Mesenchymal stem cell (in vitro differentiated cells and primary cell): ENCODE measurements at regions not wholly inside any gene's neighbourhood (a gene's known extent, or its start where the extent isn't known, plus 50 kb on each side); places are given as distances from the start of the nearest gene placed in this dataset.

ENCODE experiments used
- DNase-seq: peaks from one replicate; pipeline ENCODE4 v3.0.0-alpha.2; 2013
- H2AFZ ChIP-seq: one replicate; pipeline ENCODE4 v1.6.1; 2013; ENCODE audit warnings: low read depth, mild to moderate bottlenecking, control low read depth, inconsistent platforms, low read length, moderate library complexity
- H2AK5ac ChIP-seq: 2 replicates; pipeline ENCODE4 v1.6.1; 2013; ENCODE audit warnings: low read length, moderate library complexity, mild to moderate bottlenecking, inconsistent platforms; ENCODE audit not compliant: severe bottlenecking
- H2BK120ac ChIP-seq: one replicate; pipeline ENCODE4 v1.6.1; 2013; ENCODE audit warnings: low read depth, mild to moderate bottlenecking, inconsistent platforms, low read length, moderate library complexity
- H2BK12ac ChIP-seq, 2 experiments: one replicate each; pipeline ENCODE4 v1.6.1; 2013; ENCODE audit warnings: inconsistent platforms in 2 of 2, low read length in 2 of 2, mild to moderate bottlenecking in 2 of 2, moderate library complexity in 2 of 2, control low read depth in 1 of 2
- H2BK15ac ChIP-seq: one replicate; pipeline ENCODE4 v1.6.1; 2013; ENCODE audit warnings: mild to moderate bottlenecking, low read depth, inconsistent platforms; ENCODE audit not compliant: poor library complexity, severe bottlenecking
- H2BK5ac ChIP-seq: 2 replicates; pipeline ENCODE4 v1.6.1; 2013; ENCODE audit warnings: low read depth, mild to moderate bottlenecking, low read length, control low read depth, inconsistent platforms; ENCODE audit not compliant: poor library complexity, severe bottlenecking
- H3K14ac ChIP-seq, 2 experiments: one replicate each; pipeline ENCODE4 v1.6.1; 2013; ENCODE audit warnings: inconsistent platforms in 2 of 2, low read length in 2 of 2, control low read depth in 1 of 2, mild to moderate bottlenecking in 1 of 2, moderate library complexity in 1 of 2
- H3K18ac ChIP-seq, 2 experiments: one replicate each; pipeline ENCODE4 v1.6.1; 2013; ENCODE audit warnings: inconsistent platforms in 2 of 2, low read length in 2 of 2, control low read depth in 1 of 2, low read depth in 1 of 2, mild to moderate bottlenecking in 1 of 2
- H3K23ac ChIP-seq, 2 experiments: one replicate each; pipeline ENCODE4 v1.6.1; 2013; ENCODE audit warnings: inconsistent platforms in 2 of 2, low read length in 2 of 2, mild to moderate bottlenecking in 2 of 2, moderate library complexity in 2 of 2, control low read depth in 1 of 2
- H3K27ac ChIP-seq: 2 replicates; pipeline ENCODE4 v1.5.1; 2013; ENCODE audit warnings: mild to moderate bottlenecking, moderate library complexity, low read length, control low read depth, inconsistent platforms; ENCODE audit not compliant: poor library complexity, severe bottlenecking
- H3K27me3 ChIP-seq, 2 experiments: 2 replicates each; pipeline versions ENCODE4 v1.6.1 to v1.7.0; 2013; ENCODE audit warnings: low read length in 2 of 2, mild to moderate bottlenecking in 2 of 2, moderate library complexity in 2 of 2, control low read depth in 1 of 2, inconsistent platforms in 1 of 2; ENCODE audit not compliant: control insufficient read depth in 1 of 2, insufficient read depth in 1 of 2
- H3K36me3 ChIP-seq, 2 experiments: 2 replicates each; pipeline versions ENCODE4 v1.6.1 to v1.7.0; 2013; ENCODE audit warnings: low read length in 2 of 2, control low read depth in 1 of 2, inconsistent platforms in 1 of 2, low read depth in 1 of 2, mild to moderate bottlenecking in 1 of 2; ENCODE audit not compliant: insufficient read depth in 2 of 2, control insufficient read depth in 1 of 2
- H3K4ac ChIP-seq, 2 experiments: one replicate each; pipeline ENCODE4 v1.6.1; 2013; ENCODE audit warnings: inconsistent platforms in 2 of 2, low read length in 2 of 2, mild to moderate bottlenecking in 2 of 2, moderate library complexity in 2 of 2, control low read depth in 1 of 2, low read depth in 1 of 2
- H3K4me1 ChIP-seq: 2 replicates; pipeline ENCODE4 v1.6.1; 2013; ENCODE audit warnings: low read depth, low read length, control low read depth; ENCODE audit not compliant: control insufficient read depth, insufficient read depth
- H3K4me2 ChIP-seq: 2 replicates; pipeline ENCODE4 v1.6.1; 2013; ENCODE audit warnings: low read length, mild to moderate bottlenecking, inconsistent platforms; ENCODE audit not compliant: poor library complexity, severe bottlenecking
- H3K4me3 ChIP-seq, 2 experiments: 2 replicates each; pipeline versions ENCODE4 v1.5.1 to v1.7.0; 2013; ENCODE audit warnings: low read length in 2 of 2, mild to moderate bottlenecking in 2 of 2, control low read depth in 1 of 2, low read depth in 1 of 2; ENCODE audit not compliant: insufficient read depth in 1 of 2
- H3K79me1 ChIP-seq: replicated peaks from 2 replicates; pipeline ENCODE4 v1.6.1; 2013; ENCODE audit warnings: mild to moderate bottlenecking, control low read depth, low read length, inconsistent platforms; ENCODE audit not compliant: poor library complexity, severe bottlenecking
- H3K9ac ChIP-seq: 2 replicates; pipeline ENCODE4 v1.7.0; 2013; ENCODE audit warnings: mild to moderate bottlenecking, low read length, moderate library complexity
- H3K9me3 ChIP-seq: 2 replicates; pipeline ENCODE4 v1.7.0; 2013; ENCODE audit warnings: mild to moderate bottlenecking, low read length; ENCODE audit not compliant: control insufficient read depth
- H4K8ac ChIP-seq: one replicate; pipeline ENCODE4 v1.6.1; 2013; ENCODE audit warnings: inconsistent platforms, mild to moderate bottlenecking, low read length, moderate library complexity
- H4K91ac ChIP-seq: one replicate; pipeline ENCODE4 v1.6.1; 2013; ENCODE audit warnings: mild to moderate bottlenecking, low read length, inconsistent platforms
- WGBS: methylation state at CpG from one replicate; pipeline ENCODE4 v1.1.7; 2013; ENCODE audit warnings: mixed read lengths; 5-methylcytosine and 5-hydroxymethylcytosine counted together

DNA sequence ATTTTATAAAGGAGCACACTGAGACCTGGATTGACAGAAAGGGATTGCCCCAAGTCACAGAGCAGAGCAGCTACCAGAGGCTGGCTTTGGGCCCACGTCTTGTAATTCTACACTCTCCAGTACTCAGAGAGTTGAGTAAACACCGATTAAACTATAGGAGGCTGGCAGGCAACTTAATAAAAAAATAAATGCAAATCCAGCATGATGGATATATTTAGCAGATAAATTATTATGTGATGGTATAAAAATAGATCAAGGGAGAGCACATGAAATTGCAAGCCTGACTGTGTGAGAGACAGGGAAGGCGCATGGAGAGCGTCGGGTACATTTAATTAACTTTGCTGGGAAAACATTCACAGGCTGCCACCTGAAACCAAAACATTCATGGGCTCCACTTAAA, 87.7 kb upstream of the CCL2 start:
- Histone ChIP-seq H3K4ac (no peak overlapping the region), H2BK120ac (no peak overlapping the region), H2BK12ac (no peak overlapping the region), H4K8ac (no peak overlapping the region), H3K14ac (no peak overlapping the region), H3K27ac (no peak overlapping the region), H3K9ac (no peak overlapping the region), H2BK5ac (no peak overlapping the region), H3K23ac (no peak overlapping the region), H3K4me3 (no peak overlapping the region), H4K91ac (no peak overlapping the region), H3K4me1 (no peaks in the 10 kb centered on the region), H3K36me3 (no peaks in the 10 kb centered on the region), H2AK5ac (no peak overlapping the region), H3K18ac (no peak overlapping the region), H3K9me3 (no peaks in the 10 kb centered on the region), H2BK15ac (no peak overlapping the region), H3K27me3 (peaks cover 0 to 55% of the 10 kb centered on the region in 2 experiments), H3K79me1 (no peaks in the 10 kb centered on the region), H3K4me2 (no peak overlapping the region), H2AFZ (no peak overlapping the region)
- DNase-seq = no peak
- WGBS = 79% methylated on average over 4 of the region's 5 CpGs

GRCh38 chr17:34168989-34169388, 86.1 kb upstream of the CCL2 start:
- no peak overlapping the region for H3K27ac ChIP-seq

DNA sequence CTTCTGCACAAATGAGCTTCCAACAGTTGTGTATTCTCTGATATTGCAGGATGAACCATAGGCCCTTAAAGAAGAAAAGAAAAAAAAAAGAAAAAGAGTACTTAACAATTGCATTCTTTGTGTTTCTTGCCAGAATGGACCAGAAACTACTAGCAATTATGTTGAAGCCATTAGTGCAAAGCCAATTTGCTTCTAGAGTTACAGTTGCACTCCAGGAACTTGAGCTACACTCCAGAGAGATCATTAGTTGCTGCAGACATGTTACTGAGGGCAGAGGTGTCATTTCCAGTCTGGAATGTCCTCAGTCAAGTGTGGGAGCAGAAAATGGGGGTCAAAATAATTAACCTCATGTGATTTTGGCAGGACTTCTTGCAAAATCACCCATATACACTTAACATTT, 85.6 kb upstream of the CCL2 start:
- no peak overlapping the region for H3K23ac ChIP-seq
- no peak overlapping the region for H3K4me2 ChIP-seq
- no peak overlapping the region for H3K18ac ChIP-seq
- no peak overlapping the region for H3K27ac ChIP-seq
- H2AFZ ChIP-seq = no peak overlapping the region
- no peak overlapping the region for H3K4ac ChIP-seq
- H3K14ac ChIP-seq = no peak overlapping the region
- H2AK5ac ChIP-seq = no peak overlapping the region
- H2BK120ac ChIP-seq = no peak overlapping the region
- H2BK5ac ChIP-seq = no peak overlapping the region
- no peaks in the 10 kb centered on the region for H3K36me3 ChIP-seq
- no peaks in the 10 kb centered on the region for H3K79me1 ChIP-seq
- H3K9ac ChIP-seq = no peak overlapping the region
- no peak overlapping the region for H4K91ac ChIP-seq
- no peak overlapping the region for H2BK15ac ChIP-seq
- H2BK12ac ChIP-seq = no peak overlapping the region
- H3K9me3 ChIP-seq = no peaks in the 10 kb centered on the region
- H3K4me3 ChIP-seq = no peak overlapping the region
- no peak overlapping the region for H4K8ac ChIP-seq
- DNase-seq = no peak
- no peaks in the 10 kb centered on the region for H3K4me1 ChIP-seq
- H3K27me3 ChIP-seq = peaks cover 0 to 35% of the 10 kb centered on the region in 2 experiments

More at GRCh38 chr17:34168989-34169388, 86.1 kb upstream of the CCL2 start:
- Histone ChIP-seq H2BK12ac (no peak overlapping the region), H2BK15ac (no peak overlapping the region), H2AFZ (no peak overlapping the region), H4K8ac (no peak overlapping the region), H3K4ac (no peak overlapping the region), H3K18ac (no peak overlapping the region), H3K9me3 (no peaks in the 10 kb centered on the region), H2BK5ac (no peak overlapping the region), H2BK120ac (no peak overlapping the region), H3K4me2 (no peak overlapping the region), H3K23ac (no peak overlapping the region), H3K27me3 (peaks cover 0 to 40% of the 10 kb centered on the region in 2 experiments), H3K36me3 (no peaks in the 10 kb centered on the region), H3K79me1 (no peaks in the 10 kb centered on the region), H3K4me1 (no peaks in the 10 kb centered on the region), H3K14ac (no peak overlapping the region), H4K91ac (no peak overlapping the region), H3K4me3 (no peak overlapping the region), H3K9ac (no peak overlapping the region), H2AK5ac (no peak overlapping the region)
- no peak for DNase-seq
- whole genome bisulfite sequencing = 75% methylated on average over 2 of the region's 4 CpGs

DNA sequence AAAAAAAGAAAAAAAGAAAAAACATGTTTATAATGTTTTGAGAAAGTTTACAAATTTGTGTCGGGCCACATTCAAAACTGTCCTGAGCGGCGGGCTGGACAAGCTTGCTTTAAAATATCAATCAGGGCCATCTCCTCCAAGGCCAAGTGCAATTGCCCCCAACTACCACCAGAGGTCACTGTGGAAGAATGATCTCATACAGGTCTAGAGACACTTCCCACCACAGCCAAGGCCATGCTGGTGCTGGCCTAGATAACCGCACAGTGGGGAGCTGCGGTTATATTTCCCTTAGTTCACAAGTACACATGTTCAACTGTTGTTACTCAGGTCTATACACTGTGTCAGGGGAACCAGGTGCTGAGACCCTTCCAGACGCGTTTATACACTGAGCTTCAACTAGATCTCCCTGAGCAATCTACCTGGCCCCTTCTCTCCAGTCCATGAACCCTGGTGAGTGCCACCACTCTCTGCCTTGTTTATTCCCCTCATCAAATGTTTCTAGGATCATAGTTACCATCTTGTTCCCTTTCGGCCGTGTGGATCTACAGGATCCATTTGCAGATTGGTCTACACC, 83.8 kb upstream of the CCL2 start:
- Histone ChIP-seq H3K4me1 (no peaks in the 10 kb centered on the region), H3K4me2 (no peak overlapping the region), H3K18ac (no peak overlapping the region), H4K91ac (no peak overlapping the region), H2AFZ (no peak overlapping the region), H2BK120ac (no peak overlapping the region), H3K9ac (no peak overlapping the region), H2AK5ac (no peak overlapping the region), H3K36me3 (no peaks in the 10 kb centered on the region), H2BK5ac (no peak overlapping the region), H3K27ac (no peak overlapping the region), H2BK12ac (no peak overlapping the region), H3K14ac (no peak overlapping the region), H3K23ac (no peak overlapping the region), H3K4ac (no peak overlapping the region), H2BK15ac (no peak overlapping the region), H3K79me1 (no peaks in the 10 kb centered on the region), H3K27me3 (peaks cover 0 to 16% of the 10 kb centered on the region in 2 experiments), H3K4me3 (no peak overlapping the region), H3K9me3 (no peaks in the 10 kb centered on the region), H4K8ac (no peak overlapping the region)
- DNase-seq = peak; percentile 48
- WGBS = 61% methylated on average over 9 of the region's 9 CpGs
